Endothelial cell of umbilical vein (primary cell): ENCODE measurements at regions not wholly inside any gene's neighbourhood (a gene's known extent, or its start where the extent isn't known, plus 50 kb on each side); places are given as distances from the start of the nearest gene placed in this dataset.

Source experiments
- BruUV-seq: library from RNA; stranded (reverse); fragments of 400-500 nt; replicated peaks from 2 replicates; lab custom pipeline; 2021; lab: Mats Ljungman, UMichigan
- CTCF ChIA-PET: fragments of 300-600, 350-600 bp; sonication (Branson Sonifier 250); formaldehyde crosslinking; loops from one replicate; lab custom pipeline; 2021; ENCODE audit warnings: antibody characterized with exemption, inconsistent platforms; lab: Charles Lee
- POLR2A ChIA-PET: fragments of 300-600, 350-600 bp; sonication (Branson Sonifier 250); formaldehyde crosslinking; loops from one replicate; lab custom pipeline; 2021; ENCODE audit warnings: antibody characterized with exemption, inconsistent platforms; lab: Charles Lee
- DNase-seq: peaks from one replicate; pipeline ENCODE4 v3.0.0-alpha.2; 2011; ENCODE audit warnings: low read depth, low spot score
- FAIRE-seq: peaks from 2 replicates; lab custom pipeline; 2011; peaks lifted over from hg19 to GRCh38; lab: Jason Lieb, UNC
- H2AFZ ChIP-seq: 2 replicates; pipeline ENCODE4 v1.6.0; 2012; ENCODE audit warnings: low read depth, low read length, control low read depth, inconsistent platforms
- H3K27ac ChIP-seq: 2 replicates; pipeline ENCODE4 v1.5.1; 2011; ENCODE audit warnings: low read depth, mild to moderate bottlenecking, control low read depth, low read length, moderate library complexity; ENCODE audit not compliant: insufficient read depth
- H3K27me3 ChIP-seq, 2 experiments: 2 replicates each; pipeline versions ENCODE4 v1.6.0 to v1.6.1; 2011; ENCODE audit warnings: low read length in 2 of 2, mixed read lengths in 1 of 2; ENCODE audit not compliant: control insufficient read depth in 2 of 2, insufficient read depth in 2 of 2
- H3K36me3 ChIP-seq, 2 experiments: 2 replicates in 1 of 2; 3 replicates in 1 of 2; pipeline ENCODE4 v1.5.1; 2011; ENCODE audit warnings: low read length in 2 of 2, mild to moderate bottlenecking in 1 of 2, moderate library complexity in 1 of 2; ENCODE audit not compliant: control insufficient read depth in 2 of 2, insufficient read depth in 2 of 2; ENCODE audit errors: extremely low read depth in 1 of 2
- H3K4me1 ChIP-seq: 3 replicates; pipeline ENCODE4 v1.5.1; 2011; ENCODE audit warnings: mild to moderate bottlenecking, low read length; ENCODE audit not compliant: control insufficient read depth, insufficient read depth; ENCODE audit errors: extremely low read depth
- H3K4me2 ChIP-seq: 2 replicates; pipeline ENCODE4 v1.6.1; 2011; ENCODE audit warnings: low read length, control low read depth, mixed read lengths; ENCODE audit not compliant: insufficient read depth
- H3K4me3 ChIP-seq, 3 experiments: fragments of 200-600 bp in 1 of 3; sonication (generic), shearing (Covaris generic) in 1 of 3; replicated peaks in 1 of 3; 2 replicates each; pipeline ENCODE4 v1.5.1; 2011 to 2016; ENCODE audit warnings: control low read depth in 3 of 3, low read length in 3 of 3, mild to moderate bottlenecking in 2 of 3, inconsistent platforms in 1 of 3, low read depth in 1 of 3, moderate library complexity in 1 of 3; ENCODE audit not compliant: insufficient read depth in 1 of 3
- H3K79me2 ChIP-seq: 2 replicates; pipeline ENCODE4 v1.6.0; 2012; ENCODE audit warnings: low read length, inconsistent platforms; ENCODE audit not compliant: control insufficient read depth, insufficient read depth
- H3K9ac ChIP-seq: replicated peaks from 2 replicates; pipeline ENCODE3; 2011; ENCODE audit warnings: low read length, control low read depth; ENCODE audit not compliant: insufficient read depth; ENCODE audit errors: extremely low read depth
- H3K9me1 ChIP-seq: replicated peaks from 3 replicates; pipeline ENCODE4 v1.6.0; 2011; ENCODE audit warnings: mild to moderate bottlenecking, low read length; ENCODE audit not compliant: control insufficient read depth, insufficient read depth; ENCODE audit errors: extremely low read depth
- H3K9me3 ChIP-seq: replicated peaks from 2 replicates; pipeline ENCODE4 v1.5.1; 2012; ENCODE audit warnings: low read length, inconsistent platforms; ENCODE audit not compliant: control insufficient read depth, insufficient read depth
- H4K20me1 ChIP-seq: replicated peaks from 2 replicates; pipeline ENCODE3; 2011; ENCODE audit warnings: mild to moderate bottlenecking, low read length; ENCODE audit not compliant: control insufficient read depth, insufficient read depth; ENCODE audit errors: extremely low read depth
- CTCF ChIP-seq, 2 donors: IDR thresholded peaks; 1 replicate in 1 of 2; 2 replicates in 1 of 2; pipeline ENCODE4 v1.5.1; 2011; ENCODE audit warnings: low read length in 2 of 2, mild to moderate bottlenecking in 2 of 2, moderate library complexity in 2 of 2, control low read depth in 1 of 2, inconsistent platforms in 1 of 2, low read depth in 1 of 2; ENCODE audit not compliant: insufficient read depth in 1 of 2; ENCODE audit errors: extremely low read depth in 1 of 2
- EZH2 ChIP-seq: IDR thresholded peaks from 2 replicates; pipeline ENCODE4 v1.6.1; 2012; ENCODE audit warnings: borderline replicate concordance, low read depth, mild to moderate bottlenecking, moderate library complexity, low read length, inconsistent platforms; ENCODE audit not compliant: severe bottlenecking
- FOS ChIP-seq: IDR thresholded peaks from 2 replicates; pipeline ENCODE4 v1.6.1; 2011; ENCODE audit warnings: mild to moderate bottlenecking, low read length, moderate library complexity, borderline replicate concordance; ENCODE audit not compliant: insufficient read depth
- GATA2 ChIP-seq: IDR thresholded peaks from 2 replicates; pipeline ENCODE4 v1.7.0; 2011; ENCODE audit warnings: low read depth, mild to moderate bottlenecking, moderate library complexity, mixed read lengths, low read length; ENCODE audit not compliant: insufficient read length, insufficient read depth
- JUN ChIP-seq: IDR thresholded peaks from 2 replicates; pipeline ENCODE4 v1.6.1; 2011; ENCODE audit warnings: borderline replicate concordance, low read depth; ENCODE audit not compliant: insufficient read length, insufficient read depth
- MAX ChIP-seq: IDR thresholded peaks from 2 replicates; pipeline ENCODE4 v1.6.1; 2011; ENCODE audit not compliant: insufficient read depth, insufficient read length
- MYC ChIP-seq: IDR thresholded peaks from one replicate; pipeline ENCODE4 v1.6.1; 2011; ENCODE audit warnings: mild to moderate bottlenecking, low read depth, low read length
- POLR2A ChIP-seq: IDR thresholded peaks from 2 replicates; pipeline ENCODE4 v1.6.1; 2012; ENCODE audit warnings: low read depth, mild to moderate bottlenecking, control low read depth, low read length
- POLR2AphosphoS5 ChIP-seq: IDR thresholded peaks from 2 replicates; pipeline ENCODE4 v1.6.1; 2012; ENCODE audit warnings: low read depth, mild to moderate bottlenecking, control low read depth, low read length, moderate library complexity; ENCODE audit not compliant: insufficient read depth
- dilution Hi-C: fragments of 300-500 bp; cut with MboI; formaldehyde crosslinking; loops from one replicate; pipeline ENCODE4 v1.15.0; 2019; ENCODE audit warnings: low sequenced_read_pairs; ENCODE audit not compliant: extremely low pct_ligation_motif_present
- intact Hi-C: fragments of 100-400 bp; cut with micrococcal nuclease; formaldehyde crosslinking; loops from one replicate; pipeline ENCODE4 v1.10.0; 2022

- H3K4me3 ChIP-seq = no peak overlapping the region
- H3K4me2 ChIP-seq = no peak overlapping the region
- FAIRE-seq (no peak), DNase-seq (no peak)
- no peak overlapping the region for H3K9ac ChIP-seq
- POLR2A ChIA-PET = no interaction called here
- CTCF ChIA-PET = interaction anchor here (2.5 kb wide), 1 partner anchor 14 kb away, joined by 9 read pairs; no protein-coding TSS in a partner anchor
- intact Hi-C loops = no loop called here
- no peaks in the 10 kb centered on the region for H3K36me3 ChIP-seq
- no peaks in the 10 kb centered on the region for H3K27me3 ChIP-seq
- no peak overlapping the region for H3K27ac ChIP-seq
- no TSS peak for BruUV-seq
- no peaks in the 10 kb centered on the region for H3K79me2 ChIP-seq
- no peak overlapping the region for H2AFZ ChIP-seq
- H4K20me1 ChIP-seq = no peaks in the 10 kb centered on the region
- H3K4me1 ChIP-seq = no peaks in the 10 kb centered on the region
- TF ChIP-seq MYC (no peak), EZH2 (no peak), GATA2 (no peak), CTCF (IDR thresholded peaks at IDR 0.05; ENCODE audit: extremely low read depth in 1 of 2, insufficient read depth in 1 of 2, low read depth in 1 of 2, low read length in 2 of 2) (no peak), POLR2A (no peak)
- H3K9me1 ChIP-seq = no peaks in the 10 kb centered on the region
- dilution Hi-C loops = no loop called here
- H3K9me3 ChIP-seq = no peaks in the 10 kb centered on the region
Observed at GRCh38 chr2:225765820-225766219, 366.3 kb downstream of the NYAP2 start.

- FAIRE-seq (no peak), DNase-seq (no peak)
- no peaks in the 10 kb centered on the region for H3K27me3 ChIP-seq
- dilution Hi-C loops = no loop called here
- no peaks in the 10 kb centered on the region for H3K9me3 ChIP-seq
- H3K27ac ChIP-seq = no peak overlapping the region
- no peaks in the 10 kb centered on the region for H3K79me2 ChIP-seq
- no peaks in the 10 kb centered on the region for H3K4me1 ChIP-seq
- ChIA-PET CTCF (interaction anchor here (2.5 kb wide), 1 partner anchor 12 kb away, joined by 9 read pairs; no protein-coding TSS in a partner anchor), POLR2A (no interaction called here)
- no peaks in the 10 kb centered on the region for H3K9me1 ChIP-seq
- no peak overlapping the region for H3K4me3 ChIP-seq
- intact Hi-C loops = no loop called here
- H3K36me3 ChIP-seq = no peaks in the 10 kb centered on the region
- no peak overlapping the region for H2AFZ ChIP-seq
- no peak for TF ChIP-seq EZH2
- no peak for TF ChIP-seq JUN
- no peak for TF ChIP-seq MAX
- TF ChIP-seq CTCF (IDR thresholded peaks at IDR 0.05; ENCODE audit: extremely low read depth in 1 of 2, insufficient read depth in 1 of 2, low read depth in 1 of 2, low read length in 2 of 2) = no peak
- no peak for TF ChIP-seq POLR2AphosphoS5
- TF ChIP-seq POLR2A = no peak
- TF ChIP-seq FOS = no peak
- no peak for TF ChIP-seq MYC
- TF ChIP-seq GATA2 = no peak
- no peak overlapping the region for H3K4me2 ChIP-seq
- H3K9ac ChIP-seq = no peak overlapping the region
- H4K20me1 ChIP-seq = no peaks in the 10 kb centered on the region
- no TSS peak for BruUV-seq
Observed at GRCh38 chr2:225764346-225764745, 364.8 kb downstream of the NYAP2 start.
